Right lobe of liver (tissue), 4 donors: ENCODE measurements at regions not wholly inside any gene's neighbourhood (a gene's known extent, or its start where the extent isn't known, plus 50 kb on each side); places are given as distances from the start of the nearest gene placed in this dataset.

Source experiments
- CTCF ChIP-seq, 4 donors: fragments of 200-600 bp in 3 of 4; fragments of 450-650 bp in 1 of 4; IDR thresholded peaks; one replicate each; pipeline versions ENCODE4 v1.5.1 to v1.8.0; 2016 to 2022; ENCODE audit warnings: antibody characterized with exemption in 4 of 4, mild to moderate bottlenecking in 2 of 4
- POLR2A ChIP-seq: fragments of 450-650 bp; IDR thresholded peaks from one replicate; pipeline ENCODE4 v1.6.1; 2017; ENCODE audit warnings: antibody characterized with exemption, mild to moderate bottlenecking
- donor health status: DM: no; HTN: no; CAD: no.
- donor health status: DM: no; HTN: no; CAD: no.
- donor health status: DM: no; HTN: yes; CAD: no.

- TF ChIP-seq POLR2A (no peak), CTCF (IDR thresholded peaks at IDR 0.05) (no peak)
These were observed 201.8 kb upstream of the RFC3 start for GRCh38 chr13:33616130-33616529.
